Fibroblast of lung (primary cell): ENCODE measurements at regions not wholly inside any gene's neighbourhood (a gene's known extent, or its start where the extent isn't known, plus 50 kb on each side); places are given as distances from the start of the nearest gene placed in this dataset.

Source experiments
- CTCF ChIP-seq, 2 donors: IDR thresholded peaks in 1 of 2; conservative IDR thresholded peaks in 1 of 2; 1 replicate in 1 of 2; 2 replicates in 1 of 2; pipeline ENCODE4 v1.5.1; 2011 to 2012; ENCODE audit warnings: low read length in 2 of 2, control low read depth in 1 of 2, inconsistent platforms in 1 of 2, low read depth in 1 of 2, mild to moderate bottlenecking in 1 of 2
- EZH2 ChIP-seq: IDR thresholded peaks from 2 replicates; pipeline ENCODE4 v1.5.1; 2012; ENCODE audit warnings: low read length, control low read depth, mild to moderate bottlenecking; ENCODE audit errors: missing control alignments

- TF ChIP-seq CTCF (conservative IDR thresholded peaks at IDR 0.05 in 1 of 2, IDR thresholded peaks at IDR 0.05 in 1 of 2; ENCODE audit: low read depth in 1 of 2, low read length in 2 of 2), result no peak
- TF ChIP-seq EZH2, result no peak
These were observed 292.8 kb upstream of the TMC3 start for GRCh38 chr15:81666839-81667238.
